Loucy (cell line): ENCODE measurements at regions not wholly inside any gene's neighbourhood (a gene's known extent, or its start where the extent isn't known, plus 50 kb on each side); places are given as distances from the start of the nearest gene placed in this dataset.

Source experiments
- H2AFZ ChIP-seq: fragments of 200-600 bp; sonication (generic); 2 replicates; pipeline ENCODE4 v1.6.0; 2016; ENCODE audit warnings: antibody characterized with exemption, mild to moderate bottlenecking, low read length, moderate library complexity
- H3F3A ChIP-seq: fragments of 200-600 bp; 2 replicates; pipeline ENCODE4 v1.6.0; 2016; ENCODE audit warnings: antibody characterized with exemption, low read depth, mild to moderate bottlenecking
- H3K27me3 ChIP-seq: fragments of 200-600 bp; sonication (generic); 2 replicates; pipeline ENCODE4 v1.6.1; 2014; ENCODE audit warnings: low read length, mild to moderate bottlenecking; ENCODE audit not compliant: insufficient read depth, poor library complexity, severe bottlenecking
- H3K36me3 ChIP-seq: fragments of 200-600 bp; sonication (generic); 2 replicates; pipeline ENCODE4 v1.6.1; 2016; ENCODE audit warnings: low read length; ENCODE audit not compliant: insufficient read depth
- H3K4me1 ChIP-seq: fragments of 200-600 bp; sonication (generic); 2 replicates; pipeline ENCODE4 v1.5.1; 2014; ENCODE audit warnings: low read length, mild to moderate bottlenecking; ENCODE audit not compliant: insufficient read depth, poor library complexity, severe bottlenecking
- H3K4me2 ChIP-seq: fragments of 200-600 bp; sonication (generic); 2 replicates; pipeline ENCODE4 v1.6.0; 2014; ENCODE audit warnings: antibody characterized with exemption, low read length, low read depth, mild to moderate bottlenecking; ENCODE audit not compliant: poor library complexity, severe bottlenecking
- H3K4me3 ChIP-seq: fragments of 200-600 bp; sonication (generic); 2 replicates; pipeline ENCODE4 v1.5.1; 2014; ENCODE audit warnings: low read length, mild to moderate bottlenecking, mixed read lengths; ENCODE audit not compliant: poor library complexity, severe bottlenecking
- H3K79me2 ChIP-seq: fragments of 200-600 bp; sonication (generic); 2 replicates; pipeline ENCODE4 v1.6.1; 2014; ENCODE audit warnings: low read length; ENCODE audit not compliant: insufficient read depth
- H3K9ac ChIP-seq: fragments of 200-600 bp; sonication (generic); 2 replicates; pipeline ENCODE4 v1.6.0; 2014; ENCODE audit warnings: mild to moderate bottlenecking, low read depth, low read length, moderate library complexity; ENCODE audit not compliant: poor library complexity, severe bottlenecking
- H3K9me2 ChIP-seq: fragments of 200-600 bp; sonication (generic); replicated peaks from 2 replicates; pipeline ENCODE4 v1.6.1; 2016; ENCODE audit warnings: low read depth, low read length, mixed read lengths
- H3K9me3 ChIP-seq: fragments of 200-600 bp; sonication (generic); 2 replicates; pipeline ENCODE4 v1.6.1; 2014; ENCODE audit warnings: mild to moderate bottlenecking, antibody characterized with exemption, low read length, low read depth; ENCODE audit not compliant: insufficient read depth
- H4K20me1 ChIP-seq: fragments of 200-600 bp; sonication (generic); 2 replicates; pipeline ENCODE4 v1.6.0; 2014; ENCODE audit warnings: antibody characterized with exemption, low read length, mild to moderate bottlenecking; ENCODE audit not compliant: insufficient read depth, poor library complexity, severe bottlenecking
- EZH2phosphoT487 ChIP-seq: fragments of 200-600 bp; IDR thresholded peaks from 2 replicates; pipeline ENCODE4 v1.6.1; 2018; ENCODE audit warnings: antibody characterized with exemption, mild to moderate bottlenecking, moderate library complexity, borderline replicate concordance
- TF ChIP-seq, protein P1 (sequence below): fragments of 200-600 bp; sonication (generic); conservative IDR thresholded peaks from 2 replicates; pipeline ENCODE4 v1.5.1; 2014; ENCODE audit warnings: mild to moderate bottlenecking, antibody characterized with exemption, low read length

GRCh38 chr11:92101920-92102319, 122.7 kb upstream of the FAT3 start:
- Histone ChIP-seq H2AFZ (peak overlapping the region; percentile 15; the same call in 1 of the 2 replicates), H3K36me3 (no peaks in the 10 kb centered on the region), H3K4me2 (no peak overlapping the region), H3K9me3 (no peaks in the 10 kb centered on the region), H3K4me1 (peaks cover under 1% of the 10 kb centered on the region), H3K27me3 (no peaks in the 10 kb centered on the region), H3K9ac (no peak overlapping the region), H3K9me2 (no peaks in the 10 kb centered on the region), H3K79me2 (no peaks in the 10 kb centered on the region), H3K4me3 (no peak overlapping the region), H4K20me1 (no peaks in the 10 kb centered on the region), H3F3A (no peaks in the 10 kb centered on the region)
- TF ChIP-seq EZH2phosphoT487: no peak
- TF ChIP-seq, protein P1, sequence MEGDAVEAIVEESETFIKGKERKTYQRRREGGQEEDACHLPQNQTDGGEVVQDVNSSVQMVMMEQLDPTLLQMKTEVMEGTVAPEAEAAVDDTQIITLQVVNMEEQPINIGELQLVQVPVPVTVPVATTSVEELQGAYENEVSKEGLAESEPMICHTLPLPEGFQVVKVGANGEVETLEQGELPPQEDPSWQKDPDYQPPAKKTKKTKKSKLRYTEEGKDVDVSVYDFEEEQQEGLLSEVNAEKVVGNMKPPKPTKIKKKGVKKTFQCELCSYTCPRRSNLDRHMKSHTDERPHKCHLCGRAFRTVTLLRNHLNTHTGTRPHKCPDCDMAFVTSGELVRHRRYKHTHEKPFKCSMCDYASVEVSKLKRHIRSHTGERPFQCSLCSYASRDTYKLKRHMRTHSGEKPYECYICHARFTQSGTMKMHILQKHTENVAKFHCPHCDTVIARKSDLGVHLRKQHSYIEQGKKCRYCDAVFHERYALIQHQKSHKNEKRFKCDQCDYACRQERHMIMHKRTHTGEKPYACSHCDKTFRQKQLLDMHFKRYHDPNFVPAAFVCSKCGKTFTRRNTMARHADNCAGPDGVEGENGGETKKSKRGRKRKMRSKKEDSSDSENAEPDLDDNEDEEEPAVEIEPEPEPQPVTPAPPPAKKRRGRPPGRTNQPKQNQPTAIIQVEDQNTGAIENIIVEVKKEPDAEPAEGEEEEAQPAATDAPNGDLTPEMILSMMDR: no peak

- Histone ChIP-seq H3K4me2 (no peak overlapping the region), H3K79me2 (no peaks in the 10 kb centered on the region), H3F3A (no peaks in the 10 kb centered on the region), H3K4me1 (no peaks in the 10 kb centered on the region), H3K9me3 (no peaks in the 10 kb centered on the region), H3K36me3 (no peaks in the 10 kb centered on the region), H2AFZ (no peak overlapping the region), H3K9me2 (no peaks in the 10 kb centered on the region), H3K27me3 (no peaks in the 10 kb centered on the region), H4K20me1 (no peaks in the 10 kb centered on the region), H3K4me3 (no peak overlapping the region), H3K9ac (no peak overlapping the region)
- TF ChIP-seq, protein P1: no peak
- TF ChIP-seq EZH2phosphoT487: no peak
Observed at GRCh38 chr11:92099183-92099582, 125.4 kb upstream of the FAT3 start.

DNA sequence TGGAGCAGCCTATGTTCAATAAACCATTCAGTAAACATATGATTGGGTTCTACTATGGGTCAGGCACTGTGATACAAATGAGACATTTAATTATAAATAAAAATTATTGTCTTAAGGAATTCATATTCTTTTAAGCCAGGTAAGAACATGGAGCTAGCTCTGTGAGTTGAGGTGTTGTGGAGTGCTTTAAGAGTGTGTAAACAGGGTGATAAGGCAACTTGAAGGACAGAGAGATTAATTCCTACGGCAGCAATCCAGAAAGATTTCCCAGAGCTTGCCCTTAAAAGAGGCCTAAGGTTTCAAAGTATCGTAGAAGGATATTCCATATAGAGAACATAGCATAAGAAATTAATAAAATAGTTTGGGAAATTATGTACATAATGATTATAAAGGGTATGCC, 126.4 kb upstream of the FAT3 start:
- Histone ChIP-seq H3K9me3 (no peaks in the 10 kb centered on the region), H3K4me1 (no peaks in the 10 kb centered on the region), H3K9ac (no peak overlapping the region), H3K36me3 (no peaks in the 10 kb centered on the region), H3F3A (no peaks in the 10 kb centered on the region), H3K27me3 (no peaks in the 10 kb centered on the region), H4K20me1 (no peaks in the 10 kb centered on the region), H2AFZ (no peak overlapping the region), H3K4me3 (no peak overlapping the region), H3K79me2 (no peaks in the 10 kb centered on the region), H3K4me2 (no peak overlapping the region), H3K9me2 (no peaks in the 10 kb centered on the region)
- TF ChIP-seq, protein P1: no peak
- no peak for TF ChIP-seq EZH2phosphoT487
